ENCODE measurements at regions not wholly inside any gene's neighbourhood (a gene's known extent, or its start where the extent isn't known, plus 50 kb on each side); places are given as distances from the start of the nearest gene placed in this dataset.

DNA sequence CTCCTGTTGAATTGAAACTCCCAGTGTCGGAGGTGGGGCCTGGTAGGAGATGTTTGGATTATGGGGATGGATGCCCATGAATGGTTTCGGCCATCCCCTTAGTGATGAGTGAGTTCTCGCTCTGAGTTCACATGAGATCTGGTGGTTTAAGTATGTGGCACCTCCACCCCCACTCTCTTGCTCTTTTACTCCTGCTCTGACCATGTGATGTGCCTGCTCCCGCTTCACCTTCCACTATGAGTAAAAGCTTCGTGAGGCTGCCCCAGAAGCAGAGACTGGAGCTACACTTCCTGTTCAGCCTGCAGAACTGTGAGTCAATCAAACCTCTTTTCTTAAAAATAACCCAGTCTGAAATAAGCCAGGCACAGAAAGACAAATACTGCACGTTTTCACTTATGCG is 512.4 kb downstream of the HS3ST4 start:
- TF ChIP-seq CTCF (IDR thresholded peaks at IDR 0.05; ENCODE audit: borderline replicate concordance, control extremely low read depth, extremely low read depth, insufficient read depth, missing control alignments), result no peak
- DNase-seq (ENCODE audit: low spot score), result no peak
- in situ Hi-C loops (cut with MboI; ENCODE audit: low sequenced_read_pairs, unreplicated experiment), result no loop called here

DNA sequence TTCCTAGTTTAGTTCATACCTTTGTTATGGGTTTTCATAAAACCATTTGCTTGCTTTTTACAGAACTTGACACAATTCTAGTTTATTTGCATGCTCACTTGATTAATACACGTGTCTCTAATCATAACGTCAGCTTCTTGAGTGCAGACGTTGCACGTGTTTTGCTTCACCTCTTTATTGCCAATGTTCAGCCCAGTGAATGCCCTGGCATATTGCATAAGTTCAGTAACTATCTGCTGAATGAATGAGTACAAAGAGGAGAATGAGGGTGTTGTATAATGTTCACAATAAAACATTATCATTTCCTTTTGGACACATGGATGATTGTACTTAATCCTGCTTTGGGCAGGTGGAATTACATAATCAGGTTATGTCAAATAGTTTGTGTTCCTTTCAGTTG is 519.8 kb downstream of the HS3ST4 start:
- no peak for TF ChIP-seq CTCF (IDR thresholded peaks at IDR 0.05; ENCODE audit: borderline replicate concordance, control extremely low read depth, extremely low read depth, insufficient read depth, missing control alignments)
- in situ Hi-C loops (cut with MboI; ENCODE audit: low sequenced_read_pairs, unreplicated experiment), result no loop called here
- no peak for DNase-seq (ENCODE audit: low spot score)

DNA sequence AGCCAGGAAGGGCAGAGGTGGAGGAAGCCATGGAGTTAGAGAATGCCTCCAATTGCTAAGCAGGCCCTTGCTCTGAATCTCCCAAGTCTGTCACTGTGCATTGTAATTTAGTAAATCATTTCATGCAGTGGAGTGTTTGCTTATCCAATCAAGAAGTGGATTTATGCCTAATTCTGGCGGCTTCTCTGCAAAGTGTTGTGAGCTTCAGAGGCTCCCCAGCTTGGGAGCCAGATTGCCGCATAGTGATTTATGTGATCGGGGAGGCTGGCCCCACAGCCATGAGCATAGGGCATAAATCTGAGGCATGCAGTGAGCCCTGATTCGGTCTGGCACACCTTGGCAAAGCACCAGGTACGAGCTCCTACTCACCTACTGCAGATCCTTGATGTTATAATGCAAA is 520.8 kb downstream of the HS3ST4 start:
- in situ Hi-C loops (cut with MboI; ENCODE audit: low sequenced_read_pairs, unreplicated experiment), result no loop called here
- no peak for DNase-seq (ENCODE audit: low spot score)
- no peak for TF ChIP-seq CTCF (IDR thresholded peaks at IDR 0.05; ENCODE audit: borderline replicate concordance, control extremely low read depth, extremely low read depth, insufficient read depth, missing control alignments)

GRCh38 chr16:26214581-26215174 is 522.9 kb downstream of the HS3ST4 start:
- in situ Hi-C loops (cut with MboI; ENCODE audit: low sequenced_read_pairs, unreplicated experiment), result no loop called here
- no peak for TF ChIP-seq CTCF (IDR thresholded peaks at IDR 0.05; ENCODE audit: borderline replicate concordance, control extremely low read depth, extremely low read depth, insufficient read depth, missing control alignments)
- no peak for DNase-seq (ENCODE audit: low spot score)

DNA sequence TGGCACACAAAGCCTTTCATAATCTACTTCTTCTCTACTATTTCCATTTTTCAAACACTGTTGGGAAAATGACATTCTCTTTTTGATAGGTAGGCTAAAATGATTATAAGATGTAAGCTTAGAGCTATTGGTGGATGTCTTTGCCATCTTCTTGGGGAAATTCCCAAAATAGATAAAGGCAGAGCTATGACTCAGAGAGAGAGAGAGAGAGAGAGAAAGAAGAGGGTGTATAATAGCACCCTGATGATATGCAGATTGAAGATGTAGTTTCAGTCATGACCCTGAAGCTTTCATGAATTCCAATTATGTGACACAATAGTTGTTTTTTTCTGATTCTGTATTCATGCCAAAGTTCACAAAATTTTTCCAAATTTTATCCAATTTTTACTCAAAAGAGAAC is 529.1 kb downstream of the HS3ST4 start:
- no peak for DNase-seq (ENCODE audit: low spot score)
- TF ChIP-seq CTCF (IDR thresholded peaks at IDR 0.05; ENCODE audit: borderline replicate concordance, control extremely low read depth, extremely low read depth, insufficient read depth, missing control alignments), result no peak
- in situ Hi-C loops (cut with MboI; ENCODE audit: low sequenced_read_pairs, unreplicated experiment), result no loop called here

GRCh38 chr16:26231647-26232046 is 539.9 kb downstream of the HS3ST4 start:
- TF ChIP-seq CTCF (IDR thresholded peaks at IDR 0.05; ENCODE audit: borderline replicate concordance, control extremely low read depth, extremely low read depth, insufficient read depth, missing control alignments), result no peak
- DNase-seq (ENCODE audit: low spot score), result no peak
- in situ Hi-C loops (cut with MboI; ENCODE audit: low sequenced_read_pairs, unreplicated experiment), result no loop called here

DNA sequence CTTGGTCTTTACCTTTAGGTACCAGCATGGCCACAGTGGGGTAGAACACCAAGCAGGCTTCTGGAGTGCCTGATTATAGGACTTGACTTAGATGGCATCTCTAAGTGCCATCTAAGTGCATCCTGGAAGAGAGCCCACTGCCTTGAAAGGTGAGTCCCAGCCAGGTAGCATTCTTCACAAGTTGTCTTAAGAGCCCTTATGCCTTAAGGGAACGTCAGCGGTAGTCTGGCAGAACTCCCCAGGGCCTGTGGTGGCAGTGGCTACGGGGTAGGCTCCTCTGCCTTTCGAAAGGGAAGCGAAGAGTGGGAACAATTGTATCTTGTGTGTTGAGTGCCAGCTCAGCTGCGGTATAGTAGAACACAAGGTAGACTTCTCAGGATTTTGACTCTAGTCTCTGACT is 549.0 kb downstream of the HS3ST4 start:
- in situ Hi-C loops (cut with MboI; ENCODE audit: low sequenced_read_pairs, unreplicated experiment), result no loop called here
- no peak for TF ChIP-seq CTCF (IDR thresholded peaks at IDR 0.05; ENCODE audit: borderline replicate concordance, control extremely low read depth, extremely low read depth, insufficient read depth, missing control alignments)
- DNase-seq (ENCODE audit: low spot score), result no peak

Data from GM13976 (cell line).